GM12865 (cell line): ENCODE measurements at regions not wholly inside any gene's neighbourhood (a gene's known extent, or its start where the extent isn't known, plus 50 kb on each side); places are given as distances from the start of the nearest gene placed in this dataset.
"Not testable (repeated sequence)": the region's sequence is repeated elsewhere in the genome, so short reads cannot be mapped to it uniquely, and the experiment has no call there.

ENCODE experiments used
- DNase-seq: peaks from one replicate; pipeline ENCODE4 v3.0.0; 2010; ENCODE audit warnings: low read depth
- H3K4me3 ChIP-seq: 2 replicates; pipeline ENCODE4 v1.5.1; 2011; ENCODE audit warnings: mild to moderate bottlenecking, low read depth, low read length, control low read depth
- TF ChIP-seq, protein P1 (sequence below): IDR thresholded peaks from 2 replicates; pipeline ENCODE4 v1.5.1; 2011; ENCODE audit warnings: low read length, control low read depth, low read depth, inconsistent platforms; ENCODE audit not compliant: insufficient read depth; ENCODE audit errors: missing control alignments

DNA sequence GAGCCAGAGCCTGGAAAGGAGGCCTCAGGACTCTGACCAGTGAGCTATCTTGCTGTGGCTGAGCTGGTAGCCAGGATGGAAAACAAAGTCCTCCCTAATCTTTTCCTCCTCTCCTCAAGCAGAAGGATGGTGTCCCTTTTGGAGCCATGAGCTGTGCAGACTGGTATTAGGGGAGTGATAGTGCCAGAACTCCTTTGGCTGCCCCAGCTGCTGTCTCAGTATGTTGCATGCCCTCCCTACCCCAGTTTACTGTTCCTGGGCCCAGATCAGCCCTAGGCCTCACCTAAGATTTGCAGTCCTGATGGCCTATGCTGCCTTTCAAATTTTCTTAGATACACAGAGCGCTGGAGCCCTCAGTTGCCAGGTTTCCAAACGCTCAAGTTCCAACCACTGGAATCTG, 150.3 kb upstream of the ALG10B start:
- no peak overlapping the region for H3K4me3 ChIP-seq
- DNase-seq = no peak
- TF ChIP-seq, protein P1, sequence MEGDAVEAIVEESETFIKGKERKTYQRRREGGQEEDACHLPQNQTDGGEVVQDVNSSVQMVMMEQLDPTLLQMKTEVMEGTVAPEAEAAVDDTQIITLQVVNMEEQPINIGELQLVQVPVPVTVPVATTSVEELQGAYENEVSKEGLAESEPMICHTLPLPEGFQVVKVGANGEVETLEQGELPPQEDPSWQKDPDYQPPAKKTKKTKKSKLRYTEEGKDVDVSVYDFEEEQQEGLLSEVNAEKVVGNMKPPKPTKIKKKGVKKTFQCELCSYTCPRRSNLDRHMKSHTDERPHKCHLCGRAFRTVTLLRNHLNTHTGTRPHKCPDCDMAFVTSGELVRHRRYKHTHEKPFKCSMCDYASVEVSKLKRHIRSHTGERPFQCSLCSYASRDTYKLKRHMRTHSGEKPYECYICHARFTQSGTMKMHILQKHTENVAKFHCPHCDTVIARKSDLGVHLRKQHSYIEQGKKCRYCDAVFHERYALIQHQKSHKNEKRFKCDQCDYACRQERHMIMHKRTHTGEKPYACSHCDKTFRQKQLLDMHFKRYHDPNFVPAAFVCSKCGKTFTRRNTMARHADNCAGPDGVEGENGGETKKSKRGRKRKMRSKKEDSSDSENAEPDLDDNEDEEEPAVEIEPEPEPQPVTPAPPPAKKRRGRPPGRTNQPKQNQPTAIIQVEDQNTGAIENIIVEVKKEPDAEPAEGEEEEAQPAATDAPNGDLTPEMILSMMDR = no peak

DNA sequence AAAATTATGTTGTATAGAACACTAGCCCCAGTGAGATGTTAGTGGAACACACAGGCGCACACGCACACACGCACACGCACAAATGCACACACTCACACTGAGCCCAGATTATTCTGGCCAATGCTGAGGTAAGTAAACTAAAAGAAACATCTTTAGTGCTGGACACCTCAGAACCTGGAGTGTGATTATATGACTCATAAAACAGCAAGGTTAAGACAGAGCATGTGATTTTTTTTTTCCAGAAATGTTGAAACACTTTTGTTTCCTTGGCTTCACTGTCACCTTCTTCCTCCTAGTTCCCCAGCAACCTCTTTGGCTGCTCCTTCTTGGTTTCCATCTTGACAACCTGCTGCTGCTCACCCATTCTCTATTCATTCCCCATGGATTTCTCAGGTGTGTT, 141.0 kb upstream of the ALG10B start:
- DNase-seq = no peak
- TF ChIP-seq, protein P1 = no peak
- no peak overlapping the region for H3K4me3 ChIP-seq

DNA sequence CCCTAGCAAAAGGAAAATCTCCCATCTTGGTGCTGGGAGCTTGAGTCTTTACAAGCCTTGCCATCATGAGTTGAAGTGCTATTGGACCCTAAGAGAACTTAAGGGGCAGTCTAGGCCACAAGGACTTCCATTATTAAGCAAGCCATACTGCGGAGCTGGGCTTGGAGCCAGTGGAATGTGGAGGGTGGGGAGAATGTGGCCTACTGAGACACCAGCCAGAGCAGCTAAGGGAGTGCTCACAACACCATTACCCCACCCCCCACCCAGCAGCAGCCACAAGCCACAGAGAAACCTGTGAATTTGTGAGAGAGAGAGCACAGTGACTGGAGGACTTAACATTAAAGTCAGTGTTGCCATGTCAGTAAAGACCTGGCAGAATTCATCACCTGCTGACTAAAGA, 133.0 kb upstream of the ALG10B start:
- not testable (repeated sequence) for H3K4me3 ChIP-seq, DNase-seq

DNA sequence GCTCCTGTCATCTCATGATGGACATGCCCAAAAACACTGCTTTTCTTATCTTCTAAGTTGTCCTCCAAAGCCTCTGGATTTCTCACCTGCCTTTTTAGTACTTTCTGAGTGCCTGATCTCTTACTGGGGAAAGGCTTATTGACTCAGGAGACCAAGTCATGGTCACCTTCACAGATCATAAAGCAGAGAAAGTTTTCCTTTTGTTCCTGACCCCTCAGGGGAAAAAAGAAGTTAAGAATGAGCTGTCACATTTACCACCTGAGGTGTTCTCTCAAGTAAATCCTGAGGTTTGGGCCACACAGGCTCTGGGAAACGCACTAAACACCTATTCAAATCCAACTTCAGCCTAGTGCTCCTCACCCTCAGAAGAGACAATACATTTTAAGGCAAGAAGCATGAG, 119.3 kb upstream of the ALG10B start:
- H3K4me3 ChIP-seq, DNase-seq: not testable (repeated sequence)

DNA sequence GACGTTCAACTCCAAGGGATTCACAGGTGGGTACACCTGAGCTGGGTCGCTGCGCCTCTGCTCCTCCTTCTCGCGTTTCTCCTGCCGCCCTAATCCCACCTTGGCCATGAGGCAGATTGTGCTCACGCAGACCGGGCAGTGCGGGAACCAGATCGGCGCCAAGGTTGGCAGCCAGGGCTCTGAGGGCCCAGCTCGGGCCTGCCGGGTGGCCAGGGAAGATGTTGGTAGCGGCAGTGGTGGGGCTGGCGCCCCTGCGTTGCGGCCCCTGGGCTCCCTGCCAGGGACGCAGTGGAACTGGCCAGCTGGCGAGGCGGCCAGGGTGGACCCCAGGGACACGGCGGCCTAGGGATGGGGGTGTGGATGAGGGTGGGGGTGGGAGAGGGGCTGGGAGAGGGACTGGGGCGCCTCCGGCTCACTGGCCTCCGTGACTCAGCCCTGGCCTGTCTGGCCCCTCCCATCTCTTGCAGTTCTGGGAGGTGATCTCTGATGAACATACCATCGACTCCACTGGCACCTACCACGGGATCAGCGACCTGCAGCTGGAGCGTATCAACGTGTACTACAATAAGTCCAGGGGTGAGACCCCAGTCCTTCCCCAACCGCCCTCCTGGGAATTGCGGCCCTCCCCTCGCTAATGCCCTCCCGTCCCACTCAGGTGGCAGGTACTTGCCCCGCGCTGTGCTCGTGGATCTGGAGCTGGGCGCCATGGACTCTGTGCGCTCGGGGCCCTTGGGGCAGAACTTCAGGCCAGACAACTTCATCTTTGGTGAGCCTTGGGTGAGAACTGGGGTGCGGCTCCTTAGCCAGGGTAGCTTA, 114.9 kb upstream of the ALG10B start:
- TF ChIP-seq, protein P1 = no peak
- DNase-seq = no peak
- no peak overlapping the region for H3K4me3 ChIP-seq

DNA sequence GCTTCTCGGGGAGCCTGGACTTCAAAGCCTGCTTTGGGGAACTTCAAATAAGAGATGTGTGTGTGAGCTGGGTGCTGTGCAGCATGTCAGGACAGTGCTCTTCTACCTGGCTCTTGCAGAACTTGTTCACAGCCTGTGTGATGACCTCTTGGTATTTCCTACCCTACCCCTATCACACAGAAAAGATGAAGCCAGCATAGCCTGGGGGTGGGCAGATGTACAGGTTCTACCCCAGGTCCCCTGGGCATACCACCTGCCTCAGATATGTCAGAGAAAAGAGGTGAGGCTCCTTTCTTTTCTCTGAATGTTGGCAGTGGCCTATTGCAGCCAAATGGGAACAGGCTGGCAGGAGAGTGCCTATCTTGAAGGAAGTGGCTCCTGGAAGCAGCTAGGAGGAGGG, 111.7 kb upstream of the ALG10B start:
- no peak for DNase-seq
- TF ChIP-seq, protein P1 = no peak
- no peak overlapping the region for H3K4me3 ChIP-seq

DNA sequence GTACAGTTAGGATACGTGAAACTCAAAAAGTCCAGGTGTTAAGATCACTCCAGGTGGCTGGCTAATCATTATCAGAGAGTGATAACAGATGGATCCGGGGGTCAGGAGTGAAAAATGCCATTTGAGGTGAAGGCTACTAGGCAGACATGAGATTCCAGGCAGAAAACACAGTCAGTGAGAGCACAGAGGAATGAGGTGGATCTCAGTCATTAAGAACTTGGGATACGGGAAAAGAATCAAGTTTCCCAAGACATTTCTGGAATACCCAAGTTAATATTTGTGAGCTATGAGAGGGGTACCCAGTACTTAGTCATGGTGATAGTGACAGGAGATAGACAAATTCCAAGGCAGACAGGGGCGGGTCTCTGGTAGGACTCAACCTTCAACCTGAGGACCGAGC, 94.6 kb upstream of the ALG10B start:
- DNase-seq = no peak
- TF ChIP-seq, protein P1 = no peak
- no peak overlapping the region for H3K4me3 ChIP-seq

DNA sequence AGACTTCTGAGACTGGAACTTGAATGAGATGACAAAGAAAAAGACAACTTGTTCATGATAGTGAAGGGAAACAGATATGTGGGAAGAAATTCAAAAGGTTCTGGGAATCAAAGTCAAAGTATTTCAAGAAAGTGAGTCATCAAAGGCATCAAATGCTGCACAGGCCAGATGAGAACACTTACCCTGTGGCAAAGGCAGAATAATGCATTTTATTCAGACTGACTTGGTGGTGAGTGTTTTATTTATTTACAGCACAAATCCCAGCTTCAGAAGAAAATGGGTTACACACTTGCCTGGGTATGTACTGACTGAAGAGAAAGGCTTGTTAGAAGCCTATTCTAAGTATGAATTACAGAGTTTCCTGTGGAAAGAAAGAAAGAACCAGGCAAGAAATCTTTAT, 78.2 kb upstream of the ALG10B start:
- not testable (repeated sequence) for DNase-seq, H3K4me3 ChIP-seq
